PC-3 (cell line): ENCODE measurements at regions not wholly inside any gene's neighbourhood (a gene's known extent, or its start where the extent isn't known, plus 50 kb on each side); places are given as distances from the start of the nearest gene placed in this dataset.

Source experiments
- CTCF ChIP-seq: fragments of 300-600 bp; sonication (generic); conservative IDR thresholded peaks from 2 replicates; pipeline ENCODE4 v1.5.1; 2017; ENCODE audit warnings: antibody characterized with exemption, low read depth, mild to moderate bottlenecking, low read length
- EZH2 ChIP-seq: fragments of 300-600 bp; sonication (generic); IDR thresholded peaks from one replicate; pipeline ENCODE4 v1.6.1; 2017; ENCODE audit warnings: antibody characterized with exemption, mild to moderate bottlenecking, low read length; ENCODE audit not compliant: unreplicated experiment

DNA sequence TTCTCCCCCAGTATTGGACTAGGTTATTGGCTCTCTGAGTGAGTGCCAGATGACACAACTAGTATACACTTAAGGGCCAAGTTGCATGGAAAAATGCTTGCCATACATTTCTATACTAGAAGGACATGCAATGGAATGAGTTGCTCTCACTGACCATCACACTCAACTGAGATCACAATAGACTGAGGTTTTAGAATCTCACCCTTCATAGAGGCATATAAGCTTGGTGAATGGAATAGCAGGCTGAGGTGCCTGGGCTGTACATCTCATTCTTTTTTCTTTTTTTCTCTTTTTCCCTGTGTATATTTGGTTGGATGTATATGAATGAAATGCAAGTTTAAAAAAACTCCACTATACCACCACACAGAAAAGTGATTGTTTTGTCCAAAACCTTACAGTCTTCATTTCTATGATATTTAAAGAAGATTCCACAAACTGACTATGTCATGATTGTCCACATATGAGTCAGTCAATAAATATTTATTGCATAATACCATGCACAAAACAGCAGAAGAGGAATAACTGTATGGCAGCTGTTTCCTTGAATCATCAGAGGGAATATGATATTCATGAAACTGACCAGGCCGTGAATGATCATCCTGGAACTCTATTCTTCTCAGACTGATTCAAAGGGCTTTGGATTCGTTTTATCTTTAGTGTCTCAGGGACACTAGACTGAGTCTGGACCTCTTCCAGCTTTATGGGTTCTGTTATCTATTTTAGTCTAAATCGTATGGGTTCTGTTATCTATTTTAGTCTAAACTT is 122.6 kb upstream of the STK17B start:
- no peak for TF ChIP-seq CTCF
- TF ChIP-seq EZH2: no peak
